ENCODE measurements at regions not wholly inside any gene's neighbourhood (a gene's known extent, or its start where the extent isn't known, plus 50 kb on each side); places are given as distances from the start of the nearest gene placed in this dataset.

GRCh38 chr2:64403426-64403825, 50.5 kb upstream of the LGALSL start:
- DNase-seq (ENCODE audit: low read depth): no peak

GRCh38 chr2:64404002-64404731, 49.8 kb upstream of the LGALSL start:
- no peak for DNase-seq (ENCODE audit: low read depth)
